Right renal cortex interstitium (tissue), 3 donors: ENCODE measurements at regions not wholly inside any gene's neighbourhood (a gene's known extent, or its start where the extent isn't known, plus 50 kb on each side); places are given as distances from the start of the nearest gene placed in this dataset.
"Not testable (repeated sequence)": the region's sequence is repeated elsewhere in the genome, so short reads cannot be mapped to it uniquely, and the experiment has no call there.

Experiments used
- DNase-seq, 3 donors: peaks; one replicate each; pipeline ENCODE4 v3.0.0-alpha.2; 2013; ENCODE audit warnings: low read depth in 3 of 3, low spot score in 2 of 3

DNA sequence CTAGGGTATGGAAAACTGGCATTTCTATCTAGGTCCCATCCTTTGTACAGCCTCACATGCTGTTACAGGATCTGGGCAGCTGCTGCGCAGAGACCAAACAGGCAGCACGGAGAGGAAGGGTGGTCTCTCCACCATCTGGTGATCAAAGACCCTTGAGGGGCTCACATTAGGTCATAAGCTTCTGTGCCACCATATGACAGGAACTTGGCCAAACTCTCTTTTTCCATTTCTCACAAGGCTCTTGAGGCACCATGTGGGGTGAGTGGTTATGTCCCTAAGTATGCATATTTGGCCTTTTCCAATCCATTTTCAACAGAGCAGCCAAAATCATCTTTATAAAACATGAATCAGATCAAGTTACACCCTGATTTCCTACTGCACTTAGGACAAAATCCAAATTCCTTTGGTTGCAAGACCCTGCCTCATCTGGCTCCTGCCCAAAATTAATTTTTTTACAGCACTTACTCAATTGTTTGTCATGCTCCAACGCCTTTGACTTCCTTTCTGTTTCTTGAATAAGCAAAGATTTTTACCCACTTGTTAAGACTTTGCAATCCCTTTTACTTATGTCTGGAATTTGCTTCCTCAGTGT lies 730.0 kb downstream of the MAT2B start:
- DNase-seq: no peak

DNA sequence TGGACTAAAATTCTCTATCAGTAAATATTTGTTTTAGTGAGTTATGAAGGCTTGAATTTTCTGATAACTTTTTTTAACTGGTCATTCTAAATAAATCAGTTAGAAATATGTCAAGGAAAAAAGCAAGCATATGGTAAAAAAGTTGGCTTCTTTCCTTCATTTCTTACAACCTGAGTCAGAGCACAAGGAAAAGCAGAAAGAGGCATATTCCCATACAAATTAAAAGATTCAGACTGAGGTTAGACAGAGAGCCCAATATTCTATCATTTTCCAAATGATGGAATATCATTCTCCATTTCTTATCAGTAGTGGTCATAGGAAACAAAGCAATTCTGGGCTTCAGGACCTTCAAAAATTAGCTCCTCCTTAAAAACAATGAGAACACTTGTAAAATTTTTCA lies 732.1 kb downstream of the MAT2B start:
- no peak for DNase-seq

DNA sequence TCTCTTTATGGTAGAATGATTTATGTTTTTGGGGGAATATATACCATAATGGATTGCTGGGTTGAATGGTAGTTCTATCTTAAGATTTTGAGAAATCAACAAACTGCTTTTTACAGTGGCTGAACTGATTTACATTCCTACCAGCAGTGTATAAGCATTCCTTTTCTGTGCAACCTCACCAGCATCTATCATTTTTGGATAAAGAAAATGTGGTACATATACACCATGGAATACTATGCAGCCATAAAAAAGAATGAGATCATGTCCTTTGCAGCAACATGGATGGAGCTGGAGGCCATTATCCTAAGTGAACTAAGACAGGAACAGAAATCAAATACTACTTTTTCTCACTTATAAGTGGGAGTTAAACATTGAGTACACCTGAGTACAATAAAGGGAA lies 746.4 kb downstream of the MAT2B start:
- DNase-seq: not testable (repeated sequence)

DNA sequence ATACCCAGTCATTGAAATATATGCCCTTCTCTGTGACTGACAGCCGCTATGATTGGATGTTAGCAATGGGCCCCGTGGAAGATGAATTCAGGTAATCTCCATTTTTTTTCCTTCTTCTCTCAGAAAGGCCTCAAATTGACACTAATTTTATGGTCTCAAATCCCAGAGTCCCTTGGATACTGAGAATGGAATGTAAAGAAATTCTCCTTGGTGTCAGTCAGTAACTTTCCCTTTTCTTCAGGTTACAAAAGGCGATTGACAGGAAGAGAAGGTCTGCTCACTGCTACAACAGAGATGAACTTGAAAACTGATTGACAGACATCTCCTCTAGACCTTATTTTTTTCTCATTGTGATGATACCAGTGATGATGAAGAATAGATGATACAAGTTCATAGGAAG lies 748.3 kb downstream of the MAT2B start:
- DNase-seq: no peak

DNA sequence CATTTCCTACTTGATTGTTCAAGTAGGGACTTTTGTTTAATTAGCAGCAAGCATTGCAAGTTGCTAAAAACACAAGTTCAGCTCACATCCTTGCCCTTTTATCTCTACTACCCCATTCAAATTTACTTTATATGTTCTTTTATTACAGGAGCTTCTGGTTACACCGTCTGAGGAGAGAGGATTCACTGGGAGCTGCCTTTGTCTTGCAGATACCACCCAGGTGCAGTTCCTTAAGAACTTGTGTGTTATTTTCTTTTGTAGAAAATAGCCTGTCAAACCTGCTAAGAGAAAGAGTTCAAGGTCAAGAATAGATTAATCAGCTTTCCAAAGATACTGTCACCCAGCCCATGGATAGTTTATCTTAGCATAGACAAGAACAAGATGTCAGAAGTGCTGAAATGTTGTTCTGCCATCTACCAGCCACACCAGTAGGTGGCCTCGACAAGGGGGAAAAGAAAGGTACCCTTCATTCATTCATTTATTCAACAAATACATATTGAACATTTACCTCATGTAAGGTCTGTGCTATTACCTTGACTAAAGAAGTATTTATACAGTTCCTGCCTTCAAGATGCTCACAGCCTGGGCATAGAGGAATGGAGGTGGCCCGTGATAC lies 750.3 kb downstream of the MAT2B start:
- no peak for DNase-seq

DNA sequence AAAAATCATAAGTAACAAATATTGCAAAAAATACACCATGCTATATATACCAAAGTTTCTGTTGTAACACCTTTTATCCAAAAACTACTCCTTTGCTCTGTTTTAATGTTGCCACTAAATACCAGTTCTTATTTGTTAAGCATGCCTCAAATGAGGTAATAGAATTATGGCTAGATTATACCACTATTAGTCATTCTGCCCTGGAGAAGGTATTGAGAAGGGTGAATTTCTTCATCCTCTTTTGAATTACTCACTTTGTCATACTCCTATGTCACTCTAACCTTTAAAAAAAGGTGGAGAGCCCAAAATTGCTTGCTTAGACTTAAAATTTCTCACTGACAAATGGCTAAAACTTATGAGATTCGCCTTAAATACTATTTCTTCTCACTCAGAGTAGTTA lies 750.9 kb downstream of the MAT2B start:
- DNase-seq: no peak

DNA sequence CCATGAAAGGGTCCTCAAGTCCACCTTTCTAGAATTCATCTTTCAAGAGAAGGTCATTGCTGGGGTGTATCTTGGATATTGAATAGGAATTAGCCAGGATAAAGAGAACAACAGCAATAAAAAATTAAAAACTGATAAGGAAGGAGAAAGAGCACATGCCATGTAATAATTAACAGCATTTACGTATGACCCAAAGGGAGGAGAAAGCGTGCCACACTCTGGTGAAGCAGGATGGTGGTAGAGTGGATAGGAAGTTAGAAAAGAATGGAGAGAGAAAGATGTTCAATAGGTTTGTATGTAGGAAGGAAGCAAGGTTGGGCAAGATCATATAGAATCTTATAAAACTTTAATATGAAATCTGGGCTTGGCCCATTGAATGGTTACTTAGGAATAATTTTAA lies 751.5 kb downstream of the MAT2B start:
- DNase-seq: no peak

DNA sequence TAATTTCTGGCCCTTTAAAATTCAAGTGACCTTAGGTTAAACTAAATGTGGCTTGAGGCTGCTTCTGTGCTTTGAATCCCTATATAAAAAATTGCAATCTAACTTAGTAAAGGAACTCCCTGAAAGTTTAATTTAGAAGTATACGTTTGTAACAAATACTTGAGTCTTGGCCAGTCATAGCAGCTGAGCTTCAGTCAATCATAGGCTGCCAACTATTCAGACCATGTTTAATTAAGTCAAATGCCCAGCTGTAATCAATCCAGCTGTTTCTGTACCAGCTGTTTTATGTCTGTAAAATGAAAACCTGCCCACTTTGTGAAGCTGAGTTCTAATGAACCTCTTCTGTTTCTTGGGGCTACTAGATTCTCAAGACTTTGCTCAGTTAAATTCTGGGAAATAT lies 760.1 kb downstream of the MAT2B start:
- no peak for DNase-seq

DNA sequence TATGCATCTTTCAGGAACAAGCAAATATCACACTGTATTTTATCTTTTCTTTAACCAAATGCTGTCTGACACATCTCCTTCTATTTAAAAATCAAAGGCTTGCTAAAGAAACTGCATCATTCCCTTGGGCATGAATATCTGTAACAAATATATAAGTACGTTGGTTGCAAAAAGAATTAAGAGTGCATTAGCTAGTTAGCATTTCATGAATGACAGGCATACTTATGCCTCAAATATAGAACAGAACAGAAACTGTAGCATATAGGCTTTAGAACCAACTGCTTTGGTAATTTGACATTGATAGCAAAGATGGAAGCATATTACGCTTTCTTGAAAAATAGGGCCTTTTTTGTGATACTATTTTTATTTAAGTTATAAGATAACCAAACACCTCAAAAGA lies 761.2 kb downstream of the MAT2B start:
- DNase-seq: no peak

DNA sequence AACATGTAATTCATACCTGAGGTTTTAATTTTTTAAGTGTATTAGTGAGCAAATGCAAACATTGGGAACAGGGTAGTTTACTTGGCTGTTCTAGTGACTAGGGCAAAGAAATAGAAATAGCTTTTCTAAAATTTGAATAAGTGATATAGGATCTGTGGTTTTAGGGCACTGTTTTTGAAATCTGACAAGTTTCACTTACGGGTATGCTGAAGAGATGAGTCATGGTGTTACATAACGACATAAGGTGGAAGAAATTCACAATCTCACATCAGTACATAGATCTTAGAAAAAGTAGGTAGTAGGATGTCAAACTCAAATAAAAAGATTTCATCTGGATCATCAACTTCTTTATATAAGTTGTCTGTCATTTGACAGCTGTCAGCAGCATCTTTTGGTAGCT lies 772.3 kb downstream of the MAT2B start:
- no peak for DNase-seq

DNA sequence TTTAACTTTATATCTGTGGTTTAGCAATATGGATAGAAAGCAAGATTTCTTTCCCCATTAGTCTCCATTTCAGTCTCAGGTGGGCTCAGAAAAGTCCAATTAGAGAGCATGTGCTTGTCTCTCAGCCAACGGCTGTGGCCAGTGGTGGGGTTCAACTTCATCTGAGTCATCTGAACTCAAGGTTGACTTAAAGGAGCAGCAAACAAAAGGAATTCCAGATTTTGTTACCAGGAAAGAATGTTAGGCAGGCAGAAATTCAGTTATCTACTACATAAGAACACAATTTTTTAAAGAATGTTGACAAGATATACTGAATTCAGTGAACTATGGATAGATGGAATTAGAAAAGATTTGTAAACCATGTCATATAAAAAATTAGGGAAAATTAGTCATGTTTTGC lies 784.1 kb downstream of the MAT2B start:
- DNase-seq: no peak

DNA sequence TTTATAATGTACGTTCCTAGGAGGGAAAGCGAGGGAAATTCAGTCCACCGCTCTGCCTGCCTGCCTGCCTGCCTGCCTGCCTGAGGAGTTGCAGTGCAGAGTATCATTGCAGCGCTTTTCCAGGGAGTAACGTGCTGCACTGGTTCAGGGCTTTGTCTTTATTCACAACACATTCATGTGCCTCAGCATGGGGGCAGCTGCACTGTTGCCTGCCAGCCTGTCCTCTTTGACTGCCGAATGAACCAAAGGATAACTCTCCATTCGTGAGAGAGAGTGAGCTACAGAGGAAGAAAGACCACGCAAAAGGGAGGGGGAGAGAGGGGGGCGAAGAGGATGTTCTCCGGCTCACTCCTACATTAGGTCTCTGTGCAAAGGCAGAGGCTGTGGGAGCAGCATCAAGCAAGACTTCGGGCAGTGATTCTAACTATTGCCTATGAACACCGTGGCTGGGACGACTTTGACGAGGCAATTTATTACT lies 791.2 kb downstream of the MAT2B start:
- peak; percentile 15 to 41 (median 31) for DNase-seq

DNA sequence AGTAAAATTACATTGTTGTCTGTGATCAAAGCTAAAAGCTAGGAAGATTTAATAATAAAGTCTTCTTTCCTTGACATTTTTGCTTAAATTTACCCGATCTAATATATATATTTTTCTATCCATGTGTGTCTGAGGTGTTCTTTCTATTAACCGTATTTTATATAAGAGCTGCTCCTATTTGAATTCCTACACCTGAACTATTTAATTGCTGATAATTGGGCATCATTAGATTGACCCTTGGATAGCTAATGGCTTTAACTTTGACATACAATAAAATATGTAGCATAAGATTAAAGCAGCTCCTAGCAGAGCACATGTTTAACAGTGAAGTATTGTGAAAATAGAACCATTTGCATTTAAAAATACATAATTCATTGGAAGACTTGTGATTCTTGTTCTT lies 792.7 kb downstream of the MAT2B start:
- no peak for DNase-seq

DNA sequence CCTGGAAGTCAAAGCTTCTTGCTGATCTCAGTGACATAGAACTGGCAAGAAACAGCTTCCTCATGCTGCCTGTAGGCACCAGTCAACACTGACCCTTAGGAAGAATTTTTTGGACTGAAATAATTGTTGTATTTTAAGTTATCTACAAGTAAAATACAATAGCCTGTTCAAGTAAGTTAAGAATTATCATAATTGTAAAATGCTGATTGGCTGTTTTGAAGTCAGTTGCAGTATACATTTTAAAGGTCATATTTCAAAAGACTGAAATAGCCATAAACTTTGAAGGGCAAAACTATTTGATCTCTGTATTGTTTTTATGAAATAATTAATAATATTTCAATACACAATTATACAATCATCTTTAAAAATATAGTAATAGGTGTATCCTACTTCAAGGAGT lies 794.9 kb downstream of the MAT2B start:
- no peak for DNase-seq

DNA sequence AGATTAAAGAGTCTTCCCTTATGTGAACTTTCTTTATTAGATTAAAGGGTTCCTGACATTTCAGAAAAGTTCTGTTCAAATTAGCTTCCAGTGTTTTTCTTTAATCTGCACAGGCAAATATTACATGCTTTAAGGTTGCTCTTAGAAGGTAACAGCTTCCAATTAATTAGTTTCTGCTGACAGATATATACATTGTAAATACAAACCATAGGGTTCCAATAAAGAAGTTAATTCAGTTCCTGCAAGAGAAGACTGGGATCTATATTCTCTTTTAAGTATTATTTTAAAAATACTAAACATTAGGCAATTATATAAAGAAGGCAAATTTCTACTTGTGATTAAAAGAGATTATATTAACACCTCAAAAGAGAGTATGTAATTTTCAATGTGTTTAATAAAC lies 795.7 kb downstream of the MAT2B start:
- DNase-seq: no peak

DNA sequence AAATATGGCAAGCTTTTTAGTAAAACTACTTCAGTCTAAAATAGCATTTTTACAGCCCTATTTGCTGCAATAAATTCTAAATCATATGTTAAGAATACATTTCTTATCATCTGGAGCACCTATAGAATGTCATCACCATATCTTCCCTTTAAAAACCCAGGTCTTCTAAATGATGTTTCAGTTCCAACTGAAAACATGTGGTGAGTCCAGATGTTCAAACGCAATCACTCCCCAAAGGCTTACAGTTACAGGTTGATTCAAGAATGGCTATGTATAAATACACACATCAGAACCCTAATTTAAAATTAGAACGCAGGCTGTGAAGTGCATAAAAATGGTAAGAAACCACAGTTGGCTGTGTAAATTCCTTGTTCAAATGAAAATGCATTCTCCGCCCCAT lies 796.3 kb downstream of the MAT2B start:
- DNase-seq: no peak

DNA sequence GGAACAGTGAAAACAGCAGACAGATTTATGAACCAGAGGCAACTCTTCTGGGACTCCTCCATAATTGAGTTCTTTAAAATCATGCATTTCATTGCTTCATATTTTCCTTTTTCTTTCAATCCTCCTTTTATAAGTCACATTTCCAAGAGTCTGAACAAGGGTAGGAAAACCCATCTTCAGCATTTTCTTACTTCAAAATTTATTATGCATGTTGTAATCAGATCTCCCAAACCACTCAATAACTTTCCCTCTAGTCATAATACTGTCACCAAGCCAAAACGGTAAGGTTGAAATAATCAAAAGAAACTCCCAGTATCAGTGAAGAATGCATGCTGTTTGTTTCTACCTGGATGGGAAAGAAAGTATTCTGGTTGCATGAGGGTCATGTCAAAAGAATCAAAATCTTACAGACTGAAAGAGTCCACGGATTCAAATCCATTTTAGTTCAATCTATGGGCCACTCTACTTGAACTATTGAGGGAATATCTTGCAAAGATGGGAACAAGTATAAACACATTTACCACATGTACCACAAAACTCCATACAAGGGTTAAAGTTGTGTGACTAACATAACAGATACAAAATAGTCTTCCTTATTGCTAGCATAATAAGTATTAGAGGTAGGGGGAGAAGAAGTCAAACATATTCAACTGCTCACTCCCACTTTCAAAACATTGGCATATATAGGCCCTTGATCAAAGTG lies 797.3 kb downstream of the MAT2B start:
- peak in 1 of 3 donors; percentile 15 for DNase-seq

DNA sequence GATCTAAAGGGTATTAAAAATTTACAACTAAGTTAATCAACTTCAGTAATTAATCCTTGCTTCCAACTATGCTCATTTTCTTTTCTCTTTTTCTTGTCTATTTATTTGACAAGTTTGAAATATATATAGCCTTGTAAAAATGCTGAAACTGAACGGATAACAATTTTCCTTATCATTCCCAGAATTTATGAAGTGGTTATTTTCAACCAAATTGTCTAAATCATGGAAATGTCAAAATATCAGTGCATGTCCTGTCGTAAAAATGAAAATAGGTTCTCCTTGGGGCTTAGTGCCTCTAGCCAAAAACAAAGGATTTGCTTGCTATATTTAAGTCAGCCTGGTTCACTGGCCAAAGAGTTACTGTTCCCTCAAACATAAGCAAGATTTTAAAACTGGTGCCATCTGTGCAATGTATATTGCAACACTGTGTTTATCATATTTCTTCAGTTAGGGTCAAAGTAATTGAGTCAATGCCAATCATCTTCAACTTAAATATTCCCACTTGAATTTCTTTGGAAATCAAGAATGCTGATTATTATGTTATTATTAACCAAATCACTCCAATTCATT lies 798.3 kb downstream of the MAT2B start:
- DNase-seq: no peak

DNA sequence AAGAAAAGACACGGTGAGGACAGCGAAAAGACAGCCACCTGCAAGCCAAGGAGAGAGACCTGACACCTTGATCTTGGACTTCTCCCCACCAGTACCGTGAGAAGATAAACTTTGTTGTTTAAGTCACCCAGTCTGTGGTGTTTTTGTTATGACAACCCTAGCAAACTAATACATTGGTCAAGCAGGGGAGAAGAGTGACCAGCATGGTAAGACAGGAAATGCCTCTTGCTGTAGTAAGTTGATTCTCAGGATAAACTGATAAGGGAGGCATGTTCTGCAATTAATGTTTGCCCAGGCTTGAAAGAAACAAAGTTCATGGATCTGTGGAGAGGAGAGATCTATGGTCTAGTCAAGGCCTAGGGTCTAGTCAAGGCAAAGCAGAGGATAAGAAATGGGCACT lies 801.2 kb downstream of the MAT2B start:
- no peak for DNase-seq

DNA sequence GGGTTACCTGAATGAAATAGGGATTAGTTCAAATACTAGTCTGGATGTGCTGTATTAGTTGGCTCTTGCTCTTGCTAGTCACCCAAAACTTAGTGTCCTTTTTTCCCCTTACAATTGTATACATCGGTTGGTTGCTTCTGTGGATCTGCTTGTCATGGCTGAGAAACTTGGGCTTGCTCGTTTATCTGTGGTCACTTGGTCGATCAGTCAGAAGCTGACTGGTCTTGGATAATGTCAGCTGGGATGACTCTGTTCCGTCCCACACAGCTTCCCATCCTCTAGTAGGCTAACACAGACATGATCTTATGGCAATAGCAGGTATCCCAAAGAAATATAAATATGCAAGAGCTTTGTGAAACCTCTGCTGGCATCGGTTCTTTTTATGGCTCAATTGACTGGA lies 807.4 kb downstream of the MAT2B start:
- no peak for DNase-seq

DNA sequence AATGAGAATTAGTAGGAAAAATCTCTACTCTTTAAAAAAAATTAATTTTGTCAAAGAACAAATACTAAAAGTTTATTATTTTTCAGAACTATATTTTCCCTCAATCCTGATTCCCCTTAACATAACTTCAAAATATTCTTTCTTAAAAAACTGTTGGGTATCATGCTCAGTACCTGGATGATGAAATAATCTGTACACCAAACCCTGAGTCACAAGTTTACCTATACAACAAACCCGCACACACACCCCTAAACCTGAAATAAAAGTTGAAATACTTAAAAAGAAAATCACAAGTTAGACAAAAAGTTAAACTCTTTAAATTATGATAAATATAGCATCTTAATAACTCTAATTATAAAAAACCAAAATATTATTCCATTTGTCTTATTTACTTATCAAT lies 812.3 kb downstream of the MAT2B start:
- no peak for DNase-seq

DNA sequence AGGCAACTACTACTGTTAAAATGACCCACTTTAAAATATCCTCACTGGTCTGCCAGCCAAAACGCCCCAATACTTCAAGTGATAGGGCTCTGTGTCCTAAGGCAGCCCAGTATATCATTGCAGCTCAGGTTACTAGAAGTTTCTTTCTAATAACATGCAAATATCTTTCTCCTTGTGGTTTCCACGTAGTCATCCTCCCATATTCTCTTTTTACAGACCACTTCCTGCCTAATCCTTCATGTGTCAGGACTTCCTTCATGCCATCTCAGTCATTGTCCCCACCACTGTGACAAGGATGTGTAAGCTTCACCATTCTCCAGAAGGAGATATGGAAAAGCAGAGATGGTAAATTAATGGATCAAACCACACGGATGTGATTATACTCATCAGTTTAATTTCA lies 813.7 kb downstream of the MAT2B start:
- no peak for DNase-seq
